ENCODE measurements at regions not wholly inside any gene's neighbourhood (a gene's known extent, or its start where the extent isn't known, plus 50 kb on each side); places are given as distances from the start of the nearest gene placed in this dataset.
A peak's percentile ranks its signal among the peaks of the same experiment; 100 is the strongest.
"Not testable (repeated sequence)": the region's sequence is repeated elsewhere in the genome, so short reads cannot be mapped to it uniquely, and the experiment has no call there.

DNA sequence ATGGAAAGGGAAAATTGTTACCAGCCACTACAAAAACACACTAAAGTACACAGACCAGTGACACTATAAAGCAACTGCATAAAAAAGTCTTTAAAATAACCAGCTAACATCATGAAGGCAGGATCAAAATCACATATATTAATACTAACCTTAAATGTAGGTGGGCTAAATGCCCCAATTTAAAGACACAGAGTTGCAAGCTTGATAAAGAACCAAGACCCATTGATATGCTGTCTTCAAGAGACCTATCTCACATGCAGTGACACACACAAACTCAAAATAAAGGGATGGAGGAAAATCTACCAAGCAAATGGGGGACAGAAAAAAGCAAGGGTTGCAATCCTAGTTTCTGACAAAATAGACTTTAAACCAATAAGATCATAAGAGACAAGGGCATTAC lies 246.3 kb downstream of the SEC16B start:
- no peak for DNase-seq

DNA sequence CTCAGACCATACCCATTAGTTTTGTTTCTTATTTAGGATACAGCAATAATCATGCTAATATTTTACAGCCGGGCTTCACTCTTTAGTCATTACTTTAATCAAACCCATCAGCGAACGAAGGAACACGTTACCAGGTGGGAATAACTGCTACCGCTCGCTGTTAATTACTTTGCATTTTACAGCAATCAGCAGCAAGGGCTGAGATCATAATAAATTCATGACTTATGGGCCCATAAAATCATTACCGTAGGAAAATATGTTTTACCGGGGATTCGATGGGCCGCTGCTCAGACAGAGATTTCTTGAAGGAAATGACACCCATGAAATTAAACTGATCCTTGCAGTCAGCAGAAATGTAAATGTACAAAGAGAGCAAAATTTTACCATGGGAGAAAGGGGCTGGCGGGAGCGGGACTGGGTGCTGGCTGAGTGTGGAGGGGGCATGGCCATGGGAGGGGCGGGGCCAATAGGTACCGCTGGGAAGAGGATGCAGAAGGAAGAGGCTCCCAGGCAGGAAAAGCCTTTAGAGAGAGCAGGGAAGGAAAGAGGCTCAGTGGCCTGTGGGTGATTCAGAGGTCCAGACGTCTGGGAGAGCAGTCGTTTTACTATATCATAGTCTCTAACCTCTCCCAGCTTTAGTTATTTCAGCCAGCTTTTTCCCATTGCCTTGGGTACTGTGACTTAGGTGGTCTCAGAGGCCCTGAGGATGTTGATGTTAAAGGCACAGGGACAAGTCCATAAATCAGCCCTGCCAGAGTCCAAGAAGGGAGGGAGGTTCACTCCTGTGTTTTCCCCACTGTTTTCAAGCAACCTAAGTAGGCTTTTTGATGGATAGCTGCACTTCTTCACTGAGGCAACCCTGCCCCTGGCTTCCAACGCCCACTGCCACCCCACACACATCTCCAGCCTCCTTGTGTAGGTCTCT lies 258.9 kb downstream of the SEC16B start:
- no peak for DNase-seq

DNA sequence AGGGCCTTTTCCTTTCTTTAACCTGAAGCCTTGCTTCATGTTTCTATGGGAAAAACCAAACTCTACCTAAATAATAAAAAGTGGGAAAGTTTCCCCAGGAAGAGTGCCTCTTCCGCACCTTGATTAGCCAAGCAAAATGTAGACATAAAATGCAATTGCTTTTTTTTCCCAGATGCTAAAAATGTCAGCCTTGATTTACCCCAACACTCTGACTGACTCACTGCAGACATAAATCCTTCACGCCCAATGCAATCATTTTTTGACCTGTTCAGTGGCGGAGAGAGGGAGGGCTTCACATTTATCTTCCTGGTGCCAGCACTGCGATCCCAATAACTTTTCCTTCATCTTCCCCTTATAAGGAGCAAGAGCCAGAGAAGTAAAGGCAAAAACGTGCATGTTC lies 261.5 kb downstream of the SEC16B start:
- no peak for DNase-seq

DNA sequence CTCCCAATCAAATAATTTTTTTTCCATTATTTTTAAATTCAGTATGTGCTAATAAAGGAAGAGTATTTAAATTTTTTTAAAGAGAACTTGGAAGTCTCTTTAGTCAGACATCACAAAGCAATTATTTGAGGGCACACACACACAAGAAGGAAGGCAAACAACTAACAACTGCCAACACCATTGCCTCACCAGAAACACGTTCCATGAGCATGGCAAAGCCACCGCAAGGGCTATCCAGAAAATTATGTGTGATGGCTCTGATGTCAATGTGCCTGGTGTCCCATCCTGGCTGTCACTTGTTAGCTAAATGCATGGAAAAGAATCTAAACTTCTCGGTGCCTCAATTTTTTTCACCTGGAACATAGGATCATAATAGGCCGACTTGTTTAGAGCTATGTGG lies 262.9 kb downstream of the SEC16B start:
- DNase-seq: no peak

DNA sequence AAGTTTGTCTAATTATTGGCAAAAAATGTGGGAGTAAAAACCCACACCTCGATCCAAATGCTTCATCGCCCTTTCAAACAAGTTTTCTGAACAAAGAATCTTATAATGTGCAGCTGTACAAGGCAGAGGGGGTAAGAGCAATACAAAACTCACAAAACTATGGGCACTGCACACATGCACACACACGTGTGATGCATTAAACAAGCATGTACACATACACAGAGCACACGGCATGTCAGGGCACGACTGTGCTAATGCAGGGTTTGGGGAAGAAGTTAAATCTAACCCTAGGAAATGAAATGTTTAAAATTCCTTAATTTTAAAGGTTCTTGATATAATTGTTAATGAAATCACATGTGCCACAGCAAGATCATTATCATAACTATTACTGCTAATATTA lies 264.0 kb downstream of the SEC16B start:
- DNase-seq: no peak

DNA sequence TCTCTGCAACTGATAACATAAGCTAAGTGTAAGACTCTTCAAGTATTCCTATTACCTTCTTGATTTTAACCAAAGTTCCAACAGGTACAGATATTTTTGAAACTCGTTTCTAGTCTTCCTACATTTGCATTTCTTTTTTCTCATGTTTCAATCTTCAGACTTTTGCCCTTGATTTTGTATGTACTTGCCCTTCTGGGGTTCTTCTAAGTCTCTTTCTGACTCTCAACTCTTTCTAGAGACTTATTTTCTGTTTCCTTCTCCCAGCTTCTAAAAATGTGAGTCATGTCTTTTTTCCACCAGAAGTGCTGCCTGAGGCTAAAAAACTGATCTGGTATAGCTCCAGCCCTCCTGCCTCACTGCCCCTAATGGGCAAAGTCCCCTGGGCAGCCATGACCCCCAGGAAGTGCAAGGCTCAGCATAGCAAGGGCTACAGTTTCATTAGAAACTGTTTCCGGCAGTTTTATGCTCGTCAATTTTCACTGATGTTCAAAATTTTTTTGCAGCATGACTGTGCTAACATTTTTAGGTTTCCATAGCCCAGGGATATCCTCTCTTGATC lies 265.9 kb downstream of the SEC16B start:
- no peak for DNase-seq

DNA sequence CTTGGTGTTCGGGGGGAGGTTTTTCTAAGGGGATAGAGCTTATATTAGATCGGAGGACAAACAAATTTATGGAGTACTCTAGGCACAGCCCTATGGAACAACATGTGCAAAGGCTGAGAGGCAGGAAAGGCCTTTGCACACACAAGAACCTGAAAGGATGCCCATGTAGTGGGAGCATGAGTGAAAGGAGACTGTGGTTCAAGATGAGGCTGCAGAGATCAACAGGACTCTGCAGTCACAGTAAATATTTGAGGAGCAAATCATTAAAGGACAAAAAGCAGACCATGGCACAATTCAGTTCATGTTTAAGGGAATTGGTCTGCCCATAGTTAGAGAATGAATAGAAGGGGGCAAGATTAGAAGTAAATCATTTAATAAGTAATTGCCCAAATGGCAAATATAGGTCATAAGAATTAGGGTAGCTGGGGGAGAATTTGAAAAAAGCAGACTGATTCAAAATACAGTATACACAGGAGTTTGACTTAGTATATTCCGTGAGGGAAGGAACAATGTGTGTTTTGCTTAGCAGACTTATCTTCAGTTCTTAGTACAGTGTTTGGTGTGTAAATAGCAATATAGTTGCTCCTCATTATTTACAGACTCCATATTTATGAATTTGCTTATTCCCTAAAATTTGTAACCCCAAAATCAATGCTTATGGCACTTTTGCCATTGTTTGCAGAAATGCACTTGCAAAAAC lies 268.1 kb downstream of the SEC16B start:
- DNase-seq: no peak

DNA sequence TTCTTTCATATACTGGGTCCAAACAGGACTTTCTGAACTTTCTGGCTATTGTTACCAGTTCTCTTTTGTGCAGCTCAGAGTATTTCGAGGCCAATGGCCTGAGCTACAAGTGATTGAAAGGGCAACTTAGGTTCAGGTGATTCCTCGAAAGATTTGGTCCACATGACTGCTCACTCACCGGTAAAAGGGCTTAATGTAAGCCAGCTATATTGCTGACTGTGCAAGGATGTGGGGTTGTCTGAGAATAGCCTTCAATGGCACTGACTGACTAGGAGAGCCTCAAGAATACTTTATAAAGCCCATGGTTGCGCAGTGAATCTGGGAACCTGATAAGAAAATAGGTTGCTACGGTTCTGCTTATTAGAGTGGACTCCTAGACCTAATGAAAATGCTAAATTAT lies 269.0 kb downstream of the SEC16B start:
- no peak for DNase-seq

DNA sequence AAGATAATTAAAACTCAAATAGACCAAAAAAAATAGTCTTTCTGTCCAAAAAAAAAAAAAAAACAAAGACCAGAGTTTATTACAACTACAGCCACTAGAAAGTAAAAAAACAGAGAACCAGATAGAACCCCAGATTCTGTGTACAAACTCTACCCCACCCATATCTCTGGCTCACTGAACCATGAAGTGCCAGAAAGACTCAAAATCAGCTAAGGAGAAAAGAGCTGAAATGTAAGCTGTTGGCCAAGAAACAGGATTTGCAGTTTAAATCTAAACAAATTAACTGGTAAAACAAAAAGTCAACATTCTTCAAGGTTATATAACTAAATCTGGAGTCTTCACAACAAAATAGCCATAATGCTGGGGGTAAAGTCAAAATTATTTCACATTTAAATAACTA lies 278.9 kb downstream of the SEC16B start:
- DNase-seq: no peak

DNA sequence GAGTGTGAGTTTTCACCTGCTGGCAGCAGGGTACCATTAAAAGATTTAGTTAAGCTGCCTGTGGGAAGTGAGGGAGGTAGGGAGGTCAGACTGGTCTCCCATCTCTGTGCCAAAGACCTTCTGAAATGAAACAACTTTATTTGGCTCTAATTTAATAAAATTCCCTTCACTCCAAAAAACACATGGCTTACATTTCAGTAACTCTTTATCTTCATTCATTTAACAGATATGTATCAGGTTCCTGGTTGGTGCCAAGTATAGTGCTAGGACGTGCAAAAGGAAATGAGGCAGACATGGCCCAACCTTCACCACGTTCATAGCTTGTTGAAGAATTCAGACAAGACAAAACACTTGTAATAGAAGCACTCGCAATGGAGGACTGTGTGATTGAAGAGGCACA lies 282.3 kb downstream of the SEC16B start:
- no peak for DNase-seq

DNA sequence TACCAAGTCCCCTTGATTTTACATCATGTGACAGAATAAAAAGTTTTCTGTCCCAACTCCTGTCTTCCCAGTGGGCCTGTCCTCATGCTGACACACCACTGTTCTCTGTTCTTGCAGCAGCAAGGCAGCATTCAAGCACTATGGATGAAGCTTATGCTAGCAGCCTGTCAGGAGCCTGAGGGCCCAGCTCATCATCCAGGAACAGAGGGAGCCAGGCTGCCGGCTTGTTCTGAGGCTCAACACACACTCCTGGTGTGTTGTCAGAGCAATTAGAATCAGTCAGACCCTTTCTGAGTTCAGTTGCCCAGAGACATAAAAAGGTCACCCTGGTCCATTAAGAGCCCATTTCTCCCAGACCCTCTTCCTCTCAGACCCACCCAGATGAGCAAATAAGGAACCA lies 282.9 kb downstream of the SEC16B start:
- no peak for DNase-seq

DNA sequence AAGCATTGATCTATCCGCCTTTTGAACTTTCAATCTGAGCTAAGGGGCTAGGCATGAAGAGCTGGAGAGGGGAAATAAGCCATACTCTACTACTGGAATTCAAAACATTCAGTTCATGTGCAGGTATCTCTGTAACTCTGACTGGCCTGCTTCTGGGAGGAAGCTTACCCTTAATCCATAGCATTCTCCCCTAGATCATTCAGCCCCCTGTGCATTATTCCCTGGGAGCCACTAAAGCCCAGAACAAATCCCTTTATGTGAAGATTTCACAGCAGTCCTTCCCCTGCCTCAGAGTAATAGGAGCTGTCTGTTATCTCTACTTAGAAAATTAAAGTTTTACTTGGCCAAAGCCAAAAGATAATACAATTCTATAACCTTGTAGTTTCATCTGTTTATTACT lies 300.7 kb downstream of the SEC16B start:
- no peak for DNase-seq

DNA sequence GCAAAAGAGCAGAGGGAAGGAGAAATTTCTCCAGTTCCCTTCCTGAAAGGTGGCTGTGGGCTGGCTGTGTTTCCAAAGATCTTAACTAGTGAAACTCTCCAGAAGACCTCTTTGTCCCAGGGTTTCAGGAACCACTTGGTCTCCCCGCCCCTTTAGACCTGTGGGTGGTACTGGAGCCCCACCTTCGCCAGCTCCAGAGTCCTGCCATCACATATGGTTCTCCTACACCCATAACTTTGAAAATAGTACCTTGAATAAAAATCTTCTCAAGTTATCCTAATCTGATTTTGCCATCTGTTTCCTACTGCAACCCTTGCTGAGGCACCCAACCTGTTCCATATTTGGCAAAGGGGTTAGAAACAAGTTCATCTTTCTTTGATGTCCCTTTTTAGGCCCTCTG lies 303.9 kb downstream of the SEC16B start:
- DNase-seq: no peak

DNA sequence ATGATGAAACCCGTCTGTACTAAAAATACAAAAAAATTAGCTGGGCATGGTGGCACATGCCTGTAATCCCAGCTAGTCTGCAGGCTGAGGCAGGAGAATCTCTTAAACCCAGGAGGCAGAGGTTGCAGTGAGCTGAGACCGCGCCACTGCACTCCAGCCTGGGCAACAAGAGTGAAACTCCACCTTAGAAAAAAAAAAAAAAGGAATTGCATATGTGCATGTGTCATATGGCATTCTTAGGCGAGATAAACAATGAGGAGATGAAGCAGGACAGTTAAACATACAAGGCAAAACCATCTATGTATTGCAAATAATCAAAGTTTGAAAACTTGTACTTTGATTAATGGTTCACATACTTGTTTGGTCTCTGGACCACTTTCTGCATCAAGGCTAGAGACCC lies 305.1 kb downstream of the SEC16B start:
- not testable (repeated sequence) for DNase-seq

DNA sequence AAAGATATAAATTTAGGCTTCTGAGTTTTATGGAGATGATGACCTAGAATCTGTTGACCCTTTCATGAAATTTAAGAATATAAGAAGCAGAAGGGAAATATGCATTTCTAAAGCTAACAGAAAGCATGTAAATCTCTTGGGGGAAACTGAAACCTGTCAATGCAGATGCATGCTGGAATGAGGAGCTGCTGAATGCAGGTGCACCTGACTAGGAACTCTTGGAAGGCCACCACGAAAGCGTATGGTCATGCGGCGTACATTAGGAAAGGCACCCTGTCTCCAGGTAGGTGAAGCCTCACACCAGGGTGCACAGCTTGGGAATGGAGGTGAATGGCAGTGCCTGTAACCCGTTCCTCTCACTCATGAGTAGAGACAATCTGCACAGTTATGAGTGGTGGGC lies 309.7 kb downstream of the SEC16B start:
- DNase-seq: no peak

DNA sequence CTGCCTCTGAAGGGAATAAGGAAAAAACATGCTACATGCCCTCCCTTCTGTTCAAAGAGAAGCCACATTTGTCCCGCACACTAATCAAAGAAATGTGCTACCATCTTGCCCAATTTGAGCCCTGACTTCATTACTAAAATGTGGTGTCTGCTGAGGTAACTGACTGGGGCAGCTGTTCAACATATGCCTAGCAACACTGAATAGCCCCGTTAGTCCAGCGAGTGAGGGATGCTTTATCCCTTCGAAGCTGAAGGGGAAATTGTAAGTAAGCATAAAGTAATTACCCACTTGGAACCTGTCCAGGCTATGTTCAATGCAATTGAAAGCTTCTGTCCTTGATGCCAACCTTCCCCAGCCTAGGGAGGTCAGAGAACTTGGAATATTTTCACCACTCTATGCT lies 310.6 kb downstream of the SEC16B start:
- no peak for DNase-seq

DNA sequence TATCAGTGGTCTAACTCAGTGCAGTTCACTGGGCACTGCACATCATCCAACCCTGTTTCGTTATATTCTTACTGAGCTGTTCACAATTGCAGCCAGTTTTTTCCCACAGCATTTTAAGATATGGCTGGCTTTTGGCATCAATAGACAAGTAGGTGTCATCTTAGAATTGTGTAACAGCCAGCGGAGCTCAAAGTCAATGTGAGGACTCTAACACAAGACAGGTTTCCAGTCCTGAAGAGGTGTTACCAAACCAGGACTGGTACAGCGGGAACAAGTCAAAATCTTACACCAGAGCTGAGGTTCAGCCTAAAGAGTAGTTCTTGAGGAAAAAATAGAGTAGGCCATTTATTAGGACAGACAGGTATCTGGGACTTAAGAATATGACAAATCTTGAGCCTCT lies 313.3 kb downstream of the SEC16B start:
- DNase-seq: no peak

DNA sequence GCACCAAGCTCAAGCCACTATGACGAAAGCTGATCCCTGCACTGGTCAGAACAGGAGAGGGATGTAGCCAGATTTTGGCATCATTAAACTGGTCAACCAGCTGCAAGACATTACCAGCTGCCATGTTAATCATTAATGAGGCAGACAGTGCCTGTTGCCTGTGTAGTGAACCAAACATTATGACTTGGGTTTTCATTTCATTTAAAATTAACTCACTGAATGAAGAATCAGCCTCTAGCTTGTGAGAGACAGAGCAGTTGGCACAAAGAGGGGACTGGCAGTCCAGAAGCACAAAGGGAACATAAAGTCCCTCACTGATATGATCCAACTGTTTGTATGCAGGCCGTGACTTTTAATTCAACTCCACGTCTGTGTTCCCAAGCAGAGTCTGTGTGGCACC lies 318.9 kb downstream of the SEC16B start:
- DNase-seq: peak; percentile 38 to 60

DNA sequence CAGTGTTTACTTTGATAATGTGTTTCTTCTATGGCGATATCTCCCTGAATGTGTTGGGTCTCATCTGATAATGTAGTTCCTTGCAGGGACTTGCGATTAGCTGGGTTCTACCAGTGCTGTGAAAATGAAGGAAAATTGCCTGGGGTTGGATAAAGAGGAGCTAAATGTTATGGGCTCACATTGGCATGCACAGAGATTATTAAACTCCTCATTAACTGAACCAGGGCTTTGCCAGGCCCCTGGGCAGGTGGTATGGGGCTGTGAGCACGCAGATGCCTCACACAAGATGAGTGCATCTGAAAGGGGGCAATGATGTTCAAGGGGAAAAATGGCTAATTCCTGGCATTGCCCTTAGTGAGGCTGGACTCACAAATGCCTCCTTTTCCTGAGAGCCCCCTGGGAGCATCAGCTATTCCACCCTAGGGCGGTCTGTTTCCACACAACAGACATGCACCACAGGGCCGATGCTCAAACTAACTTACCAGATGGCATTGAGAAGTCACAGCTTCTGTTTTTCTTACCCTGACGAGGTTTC lies 321.1 kb downstream of the SEC16B start:
- no peak for DNase-seq

DNA sequence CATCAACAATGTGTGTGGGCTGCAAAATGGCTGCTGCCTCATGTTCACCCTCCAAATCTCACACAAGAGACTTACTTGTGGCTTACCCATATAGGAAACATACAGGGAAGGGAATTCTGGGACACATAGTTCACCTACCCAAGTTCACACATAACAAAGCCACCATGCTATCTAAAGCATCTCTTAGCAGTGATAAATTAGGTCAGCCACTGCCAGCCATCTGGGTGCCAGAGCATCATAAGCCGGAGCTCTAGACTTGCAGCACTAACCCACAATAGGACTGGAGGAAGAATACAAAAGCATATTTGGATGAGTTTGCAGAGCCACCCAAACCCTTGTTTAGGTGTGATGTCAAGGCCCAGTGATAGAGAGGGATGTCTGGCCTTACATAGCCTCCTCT lies 321.7 kb downstream of the SEC16B start:
- DNase-seq: no peak

DNA sequence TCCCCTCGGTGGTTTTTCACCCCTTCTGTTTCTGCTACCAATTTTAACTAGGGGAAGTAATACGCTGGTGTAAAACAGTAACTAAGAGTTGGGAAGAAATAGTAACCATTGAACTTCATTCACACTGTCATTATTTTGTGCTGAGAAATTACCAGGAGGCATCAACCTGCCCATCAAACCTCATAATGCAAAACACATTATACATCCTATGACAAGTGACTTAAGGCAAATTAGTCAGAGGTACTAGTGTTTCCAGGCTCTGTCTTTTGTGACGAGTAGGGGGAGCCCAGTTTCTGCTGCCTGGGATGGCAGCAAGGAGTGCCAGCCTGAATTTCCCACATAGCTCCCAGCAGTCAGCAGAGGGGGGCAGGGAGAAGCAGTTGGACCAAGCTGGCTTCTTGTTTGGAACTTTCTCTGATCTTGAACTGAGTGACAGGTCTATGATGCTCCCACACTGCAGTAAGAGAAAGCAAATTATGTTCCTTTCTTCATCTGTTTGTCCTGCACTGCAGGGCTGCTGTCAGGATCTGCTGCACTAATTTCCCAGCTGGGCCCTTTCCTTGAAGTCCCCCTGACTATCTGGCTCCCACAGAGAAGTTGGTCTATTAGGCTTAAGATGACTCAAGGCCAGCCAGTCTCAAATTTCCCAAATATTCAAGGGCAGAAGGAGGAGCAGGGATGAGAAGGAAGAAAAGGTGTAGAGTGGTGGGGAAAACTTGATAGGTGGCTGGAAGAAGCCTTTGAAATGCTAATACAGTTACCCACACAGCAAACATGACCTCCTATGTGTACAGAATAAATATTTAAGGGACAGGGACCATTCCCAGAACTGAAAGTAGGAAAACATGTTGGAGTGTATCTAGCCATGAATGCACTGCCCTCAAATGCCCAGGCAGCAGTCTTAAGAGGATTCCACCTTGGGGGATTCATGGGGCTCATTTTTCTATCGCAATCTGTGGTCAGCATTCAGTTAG lies 322.8 kb downstream of the SEC16B start:
- no peak for DNase-seq

Data from right lung (tissue), 2 donors.